D721Med (cell line): ENCODE measurements at regions not wholly inside any gene's neighbourhood (a gene's known extent, or its start where the extent isn't known, plus 50 kb on each side); places are given as distances from the start of the nearest gene placed in this dataset.

Experiments
- DNase-seq: peaks from one replicate; pipeline ENCODE4 v3.0.0; 2011; ENCODE audit warnings: low spot score; ENCODE audit not compliant: insufficient read length
- FAIRE-seq: peaks from 2 replicates; lab custom pipeline; 2011; peaks lifted over from hg19 to GRCh38; lab: Jason Lieb, UNC
- CTCF ChIP-seq: IDR thresholded peaks from 2 replicates; pipeline ENCODE4 v1.5.1; 2012; ENCODE audit warnings: mild to moderate bottlenecking, control low read depth; ENCODE audit not compliant: insufficient read depth; ENCODE audit errors: missing control alignments

- DNase-seq (no peak), FAIRE-seq (no peak)
- no peak for TF ChIP-seq CTCF
Observed at GRCh38 chr4:126869967-126870366, 762.8 kb upstream of the INTU start.

DNA sequence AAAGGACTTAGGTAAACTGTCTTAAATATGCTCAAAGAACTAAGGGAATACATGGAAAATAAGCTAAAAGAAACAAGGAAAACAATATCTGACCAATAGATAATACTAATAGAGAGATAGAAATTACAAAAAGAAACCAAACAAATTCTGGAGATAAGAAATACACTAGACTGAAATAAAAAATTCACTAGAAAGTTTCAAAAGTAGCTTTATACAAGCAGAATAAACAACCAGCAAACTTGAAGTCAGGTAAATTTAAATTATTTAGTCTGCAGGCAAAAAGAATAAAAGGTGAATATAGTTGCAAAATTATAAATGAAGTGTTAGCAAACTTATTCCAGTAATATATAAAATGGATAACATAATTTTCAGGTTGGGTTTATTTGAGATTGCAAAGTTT is 760.9 kb upstream of the INTU start:
- no peak for TF ChIP-seq CTCF
- DNase-seq: no peak
- no peak for FAIRE-seq

GRCh38 chr4:126874533-126874932 is 758.2 kb upstream of the INTU start:
- TF ChIP-seq CTCF: no peak
- DNase-seq: no peak

DNA sequence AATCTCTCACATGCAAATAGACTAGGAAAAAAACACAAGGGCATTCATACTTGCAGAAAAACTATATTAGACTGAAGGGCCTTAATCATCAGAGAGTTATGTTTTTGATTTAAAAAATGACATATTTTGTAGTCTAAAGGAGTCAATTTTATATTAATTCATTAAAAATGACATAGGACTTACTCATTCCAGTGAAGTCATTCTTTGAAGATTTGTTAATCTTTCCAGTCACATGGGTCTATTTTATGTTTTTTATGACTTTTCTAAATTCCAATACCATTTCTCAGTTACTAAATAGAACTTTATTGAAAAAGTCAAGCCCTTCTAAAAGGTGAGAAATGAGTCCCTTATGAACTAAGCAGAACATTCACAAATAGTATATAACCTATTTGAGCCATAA is 743.8 kb upstream of the INTU start:
- no peak for DNase-seq
- no peak for FAIRE-seq
- TF ChIP-seq CTCF: no peak

More at GRCh38 chr4:126874533-126874932, 758.2 kb upstream of the INTU start:
- no peak for FAIRE-seq

- no peak for FAIRE-seq
- no peak for DNase-seq
Observed at GRCh38 chr4:126890383-126890782, 742.4 kb upstream of the INTU start.

GRCh38 chr4:126890994-126891393 is 741.8 kb upstream of the INTU start:
- no peak for TF ChIP-seq CTCF
- DNase-seq (no peak), FAIRE-seq (no peak)

More at GRCh38 chr4:126890383-126890782, 742.4 kb upstream of the INTU start:
- no peak for TF ChIP-seq CTCF

GRCh38 chr4:126894963-126895362 is 737.8 kb upstream of the INTU start:
- TF ChIP-seq CTCF: no peak
- FAIRE-seq: no peak

More at GRCh38 chr4:126894963-126895362, 737.8 kb upstream of the INTU start:
- no peak for DNase-seq
